ENCODE measurements at regions not wholly inside any gene's neighbourhood (a gene's known extent, or its start where the extent isn't known, plus 50 kb on each side); places are given as distances from the start of the nearest gene placed in this dataset.

DNA sequence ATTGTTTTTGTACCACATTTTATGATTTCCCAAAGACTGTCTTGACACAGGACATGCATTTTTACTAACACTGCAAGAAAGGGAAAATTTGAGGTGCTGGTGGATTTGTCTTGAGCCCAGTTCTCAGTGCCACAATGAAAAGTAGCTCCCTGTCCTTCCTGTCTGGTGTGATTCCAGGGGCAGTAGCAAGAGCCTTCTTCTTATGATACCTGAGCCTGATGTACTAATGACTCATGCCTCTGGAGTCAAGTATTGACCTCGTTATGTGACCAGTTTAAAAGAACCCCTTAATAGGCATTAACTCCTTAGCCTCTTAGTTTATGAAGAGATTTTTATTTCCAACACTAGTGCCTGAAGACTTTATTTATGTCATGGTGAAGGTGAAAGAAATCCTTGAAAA lies 728.6 kb downstream of the SLC4A3 start:
- no peak for TF ChIP-seq POLR2AphosphoS5 (IDR thresholded peaks at IDR 0.05; ENCODE audit: low read depth, low read length)
- TF ChIP-seq POLR2A (IDR thresholded peaks at IDR 0.05; ENCODE audit: low read depth, low read length): no peak
- no peak for TF ChIP-seq TAF1 (IDR thresholded peaks at IDR 0.05; ENCODE audit: low read depth, low read length)
